Panc1 (cell line): ENCODE measurements at regions not wholly inside any gene's neighbourhood (a gene's known extent, or its start where the extent isn't known, plus 50 kb on each side); places are given as distances from the start of the nearest gene placed in this dataset.

Experiments
- ATAC-seq: fragments of 200-7000 bp; cut with Tn5 transposase; 2 replicates; pipeline ENCODE4 v1.9.1; 2020; ENCODE audit warnings: mild to moderate bottlenecking, moderate library complexity
- BruUV-seq: library from RNA; stranded (reverse); fragments of 400-500 nt; replicated peaks from 2 replicates; lab custom pipeline; 2021; lab: Mats Ljungman, UMichigan
- CTCF ChIA-PET: fragments of 300-600 bp; sonication (Branson Sonifier 250); formaldehyde crosslinking; loops from one replicate; lab custom pipeline; 2022; ENCODE audit warnings: antibody characterized with exemption; lab: Charles Lee
- POLR2A ChIA-PET: fragments of 300-600 bp; sonication (Branson Sonifier 250); formaldehyde crosslinking; loops from one replicate; lab custom pipeline; 2022; ENCODE audit warnings: antibody characterized with exemption; lab: Charles Lee
- DNase-seq: peaks from one replicate; pipeline ENCODE4 v3.0.0-alpha.2; 2010; ENCODE audit warnings: low read depth, low spot score
- H3K27ac ChIP-seq: 2 replicates; pipeline ENCODE4 v1.5.1; 2011; ENCODE audit warnings: mild to moderate bottlenecking, low read length, inconsistent platforms
- H3K27me3 ChIP-seq: fragments of 200-500 bp; sonication (Bioruptor generic); 2 replicates; pipeline ENCODE4 v1.6.0; 2014; ENCODE audit warnings: low read length, inconsistent platforms; ENCODE audit not compliant: control insufficient read depth, insufficient read depth
- H3K36me3 ChIP-seq: fragments of 200-500 bp; sonication (Bioruptor generic); 2 replicates; pipeline ENCODE4 v1.5.1; 2014; ENCODE audit warnings: inconsistent platforms, mild to moderate bottlenecking, low read length, moderate library complexity; ENCODE audit not compliant: control insufficient read depth, insufficient read depth
- H3K4me1 ChIP-seq: 2 replicates; pipeline ENCODE4 v1.5.1; 2011; ENCODE audit warnings: inconsistent platforms, mild to moderate bottlenecking, low read length, moderate library complexity; ENCODE audit not compliant: control insufficient read depth, insufficient read depth
- H3K4me3 ChIP-seq, 2 experiments: 2 replicates each; pipeline ENCODE4 v1.5.1; 2011 to 2012; ENCODE audit warnings: low read depth in 2 of 2, low read length in 2 of 2, mild to moderate bottlenecking in 2 of 2, inconsistent platforms in 1 of 2, moderate library complexity in 1 of 2
- H3K9me3 ChIP-seq: fragments of 200-500 bp; sonication (Bioruptor generic); 2 replicates; pipeline ENCODE4 v1.5.1; 2014; ENCODE audit warnings: low read depth, mild to moderate bottlenecking, inconsistent platforms, low read length, moderate library complexity; ENCODE audit not compliant: control insufficient read depth, insufficient read depth
- POLR2AphosphoS5 ChIP-seq: IDR thresholded peaks from 2 replicates; pipeline ENCODE4 v1.6.1; 2012; ENCODE audit warnings: mild to moderate bottlenecking, low read depth, low read length, moderate library complexity
- REST ChIP-seq, 2 experiments: IDR thresholded peaks; 2 replicates each; pipeline ENCODE4 v1.6.1; 2011 to 2012; ENCODE audit warnings: low read depth in 2 of 2, control low read depth in 1 of 2, low read length in 1 of 2, mild to moderate bottlenecking in 1 of 2, moderate library complexity in 1 of 2; ENCODE audit not compliant: insufficient read depth in 1 of 2
- SIN3A ChIP-seq: IDR thresholded peaks from 2 replicates; pipeline ENCODE4 v1.6.1; 2012; ENCODE audit warnings: low read depth, mild to moderate bottlenecking, low read length, moderate library complexity, borderline replicate concordance; ENCODE audit not compliant: insufficient read depth
- in situ Hi-C: cut with HindIII; loops from 2 replicates; pipeline ENCODE4 v1.10.0; 2016; ENCODE audit warnings: low sequenced_read_pairs, low pct_unique_long_range_greater_than_20kb
- intact Hi-C: fragments of 100-400 bp; cut with micrococcal nuclease; formaldehyde crosslinking; loops from one replicate; pipeline ENCODE4 v1.10.0; 2022; ENCODE audit not compliant: unreplicated experiment
- TF ChIP-seq, protein P1 (sequence below): fragments of 450-650 bp; IDR thresholded peaks from 2 replicates; pipeline ENCODE4 v1.5.1; 2017; ENCODE audit warnings: mild to moderate bottlenecking

DNA sequence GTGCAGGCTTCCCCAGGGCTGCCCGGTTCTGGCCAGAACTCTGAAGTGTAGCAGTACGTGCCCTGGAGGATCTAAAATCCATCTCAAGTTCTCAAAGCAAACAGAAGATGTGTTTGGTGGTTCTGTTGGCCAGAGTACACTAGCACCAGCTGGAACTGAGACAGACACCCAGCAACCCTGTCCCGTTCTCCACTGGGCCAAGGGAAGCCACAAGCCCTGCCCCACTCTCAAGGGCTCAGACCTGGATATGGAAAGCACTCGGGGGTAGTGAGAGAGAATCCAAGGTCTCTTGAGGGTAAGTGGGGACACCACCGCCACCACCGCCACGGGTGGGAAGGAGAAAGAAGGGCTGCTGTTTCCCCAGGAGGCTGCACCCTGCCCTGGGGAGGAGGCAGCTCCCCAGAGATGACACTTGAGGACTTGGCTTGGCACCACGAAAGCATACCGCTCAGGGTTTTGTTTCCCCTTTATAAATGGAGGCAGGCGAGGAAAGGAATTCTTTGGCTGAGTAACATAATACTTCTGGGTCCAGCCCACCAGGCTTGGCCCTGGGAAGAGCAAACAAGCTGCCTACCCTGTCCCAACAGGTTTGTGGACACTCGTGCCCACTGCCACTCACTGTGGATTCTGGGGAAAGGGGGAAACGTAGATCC is 56.1 kb upstream of the POU2AF1 start:
- CTCF ChIA-PET: no interaction called here
- TF ChIP-seq SIN3A: no peak
- no peaks in the 10 kb centered on the region for H3K36me3 ChIP-seq
- H3K27ac ChIP-seq: no peak overlapping the region
- no peaks in the 10 kb centered on the region for H3K9me3 ChIP-seq
- peaks cover 12% of the 10 kb centered on the region for H3K27me3 ChIP-seq
- POLR2A ChIA-PET: no interaction called here
- no peak for ATAC-seq
- H3K4me1 ChIP-seq: peaks cover 8% of the 10 kb centered on the region
- in situ Hi-C loops (no loop called here), intact Hi-C loops (no loop called here)
- no peak overlapping the region for H3K4me3 ChIP-seq
- DNase-seq: no peak
- BruUV-seq: no TSS peak

GRCh38 chr11:111429066-111429506 is 50.0 kb upstream of the POU2AF1 start:
- no peaks in the 10 kb centered on the region for H3K9me3 ChIP-seq
- POLR2A ChIA-PET: no interaction called here
- TF ChIP-seq, protein P1, sequence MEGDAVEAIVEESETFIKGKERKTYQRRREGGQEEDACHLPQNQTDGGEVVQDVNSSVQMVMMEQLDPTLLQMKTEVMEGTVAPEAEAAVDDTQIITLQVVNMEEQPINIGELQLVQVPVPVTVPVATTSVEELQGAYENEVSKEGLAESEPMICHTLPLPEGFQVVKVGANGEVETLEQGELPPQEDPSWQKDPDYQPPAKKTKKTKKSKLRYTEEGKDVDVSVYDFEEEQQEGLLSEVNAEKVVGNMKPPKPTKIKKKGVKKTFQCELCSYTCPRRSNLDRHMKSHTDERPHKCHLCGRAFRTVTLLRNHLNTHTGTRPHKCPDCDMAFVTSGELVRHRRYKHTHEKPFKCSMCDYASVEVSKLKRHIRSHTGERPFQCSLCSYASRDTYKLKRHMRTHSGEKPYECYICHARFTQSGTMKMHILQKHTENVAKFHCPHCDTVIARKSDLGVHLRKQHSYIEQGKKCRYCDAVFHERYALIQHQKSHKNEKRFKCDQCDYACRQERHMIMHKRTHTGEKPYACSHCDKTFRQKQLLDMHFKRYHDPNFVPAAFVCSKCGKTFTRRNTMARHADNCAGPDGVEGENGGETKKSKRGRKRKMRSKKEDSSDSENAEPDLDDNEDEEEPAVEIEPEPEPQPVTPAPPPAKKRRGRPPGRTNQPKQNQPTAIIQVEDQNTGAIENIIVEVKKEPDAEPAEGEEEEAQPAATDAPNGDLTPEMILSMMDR: peak; percentile 89
- TF ChIP-seq REST (IDR thresholded peaks at IDR 0.05; ENCODE audit: insufficient read depth in 1 of 2, low read depth in 2 of 2, low read length in 1 of 2): no peak
- no peak for TF ChIP-seq SIN3A
- TF ChIP-seq POLR2AphosphoS5: no peak
- CTCF ChIA-PET: interaction anchor here (0.6 to 1.2 kb wide), 6 partner anchors 9 to 1226 kb away, joined by 3 to 11 read pairs (median 4); no protein-coding TSS in a partner anchor
- intact Hi-C loops (no loop called here), in situ Hi-C loops (no loop called here)
- H3K27ac ChIP-seq: no peak overlapping the region
- no TSS peak for BruUV-seq
- ATAC-seq: peak; percentile 66
- DNase-seq: no peak
- H3K4me3 ChIP-seq: no peak overlapping the region
- no peaks in the 10 kb centered on the region for H3K36me3 ChIP-seq
- H3K4me1 ChIP-seq: no peaks in the 10 kb centered on the region
- peaks cover 18% of the 10 kb centered on the region for H3K27me3 ChIP-seq
